Smooth muscle cell of the brain vasculature (primary cell): ENCODE measurements at regions not wholly inside any gene's neighbourhood (a gene's known extent, or its start where the extent isn't known, plus 50 kb on each side); places are given as distances from the start of the nearest gene placed in this dataset.

Source experiments
- DNase-seq: peaks from one replicate; pipeline ENCODE4 v3.0.0-alpha.2; 2012; ENCODE audit warnings: low read depth, low spot score

GRCh38 chr1:201749059-201749690, 79.8 kb upstream of the IPO9 start:
- no peak for DNase-seq

GRCh38 chr1:201750120-201750519, 78.8 kb upstream of the IPO9 start:
- DNase-seq = no peak

GRCh38 chr1:201750934-201751333, 78.0 kb upstream of the IPO9 start:
- DNase-seq = no peak

GRCh38 chr1:201751872-201752271, 77.1 kb upstream of the IPO9 start:
- DNase-seq = no peak

GRCh38 chr1:201752333-201752732, 76.6 kb upstream of the IPO9 start:
- no peak for DNase-seq

- DNase-seq = no peak
Observed at GRCh38 chr1:201753492-201753891, 75.5 kb upstream of the IPO9 start.

GRCh38 chr1:201754353-201754752, 74.6 kb upstream of the IPO9 start:
- no peak for DNase-seq

GRCh38 chr1:201755200-201755599, 73.8 kb upstream of the IPO9 start:
- no peak for DNase-seq

- no peak for DNase-seq
Observed at GRCh38 chr1:201756406-201756805, 72.6 kb upstream of the IPO9 start.

- no peak for DNase-seq
Observed at GRCh38 chr1:201758499-201759050, 70.4 kb upstream of the IPO9 start.

GRCh38 chr1:201759194-201759815, 69.7 kb upstream of the IPO9 start:
- DNase-seq = no peak

- DNase-seq = no peak
Observed at GRCh38 chr1:201760516-201760915, 68.4 kb upstream of the IPO9 start.

- no peak for DNase-seq
Observed at GRCh38 chr1:201761178-201761577, 67.8 kb upstream of the IPO9 start.

- no peak for DNase-seq
Observed at GRCh38 chr1:201761871-201762270, 67.1 kb upstream of the IPO9 start.

- DNase-seq = no peak
Observed at GRCh38 chr1:201762381-201762780, 66.6 kb upstream of the IPO9 start.

- DNase-seq = no peak
Observed at GRCh38 chr1:201763455-201764140, 65.4 kb upstream of the IPO9 start.

- no peak for DNase-seq
Observed at GRCh38 chr1:201764166-201764565, 64.8 kb upstream of the IPO9 start.

- DNase-seq = no peak
Observed at GRCh38 chr1:201764579-201764978, 64.4 kb upstream of the IPO9 start.

GRCh38 chr1:201766131-201766866, 62.7 kb upstream of the IPO9 start:
- no peak for DNase-seq

GRCh38 chr1:201767339-201767738, 61.6 kb upstream of the IPO9 start:
- no peak for DNase-seq

- DNase-seq = no peak
Observed at GRCh38 chr1:201769072-201769471, 59.9 kb upstream of the IPO9 start.

GRCh38 chr1:201769966-201770365, 59.0 kb upstream of the IPO9 start:
- DNase-seq = no peak
